Heart right ventricle (tissue), 16 donors: ENCODE measurements at regions not wholly inside any gene's neighbourhood (a gene's known extent, or its start where the extent isn't known, plus 50 kb on each side); places are given as distances from the start of the nearest gene placed in this dataset.

Source experiments
- ATAC-seq, 8 donors: fragments of 200-7000 bp; cut with Tn5 transposase; one replicate each; pipeline ENCODE4 v1.9.1; 2020; ENCODE audit warnings: mild to moderate bottlenecking in 8 of 8, moderate library complexity in 8 of 8, moderate number of reproducible peaks in 1 of 8
- DNase-seq, 2 donors: peaks; one replicate each; pipeline ENCODE4 v3.0.0-alpha.2; 2020
- H3K27ac ChIP-seq, 10 donors: fragments of 200-600 bp; sonication (generic) in 2 of 10; one replicate each; pipeline versions ENCODE4 v1.5.0 to v1.8.0; 2020 to 2022; ENCODE audit warnings: mild to moderate bottlenecking in 3 of 10
- H3K27me3 ChIP-seq, 7 donors: fragments of 200-600 bp; one replicate each; pipeline ENCODE4 v1.8.0; 2021 to 2022; ENCODE audit warnings: mild to moderate bottlenecking in 2 of 7
- H3K36me3 ChIP-seq, 9 donors: fragments of 200-600 bp; sonication (generic) in 1 of 9; one replicate each; pipeline versions ENCODE4 v1.5.0 to v1.8.0; 2020 to 2022; ENCODE audit warnings: mild to moderate bottlenecking in 2 of 9
- H3K4me1 ChIP-seq, 9 donors: fragments of 200-600 bp; sonication (generic) in 1 of 9; one replicate each; pipeline versions ENCODE4 v1.5.0 to v1.8.0; 2020 to 2022; ENCODE audit warnings: mild to moderate bottlenecking in 4 of 9
- H3K4me3 ChIP-seq, 10 donors: fragments of 200-600 bp; sonication (generic) in 2 of 10; one replicate each; pipeline versions ENCODE4 v1.5.0 to v1.8.0; 2020 to 2022; ENCODE audit warnings: mild to moderate bottlenecking in 7 of 10, moderate library complexity in 2 of 10
- H3K9me3 ChIP-seq, 11 donors: fragments of 200-600 bp in 10 of 11; sonication (generic) in 2 of 11; one replicate each; pipeline versions ENCODE4 v1.5.0 to v1.8.0; 2013 to 2022; ENCODE audit warnings: mild to moderate bottlenecking in 2 of 11, control low read depth in 1 of 11, moderate library complexity in 1 of 11
- WGBS, 2 donors: extraction: QIAGEN DNeasy Blood & Tissue Kit; methylation state at CpG; one replicate each; pipeline ENCODE4 v1.1.7; 2013; ENCODE audit warnings: inconsistent platforms in 1 of 2; 5-methylcytosine and 5-hydroxymethylcytosine counted together
- intact Hi-C, 10 donors: fragments of 100-400 bp; cut with DNase I; formaldehyde crosslinking; loops; one replicate each; pipeline versions ENCODE4 v1.11.1 to v1.14.2; 2022
- TF ChIP-seq, protein P1 (sequence below), 9 donors: fragments of 200-600 bp; sonication (generic) in 2 of 9; IDR thresholded peaks; one replicate each; pipeline versions ENCODE4 v1.5.0 to v1.8.0; 2021 to 2022; ENCODE audit warnings: antibody characterized with exemption in 9 of 9, mild to moderate bottlenecking in 5 of 9, moderate library complexity in 1 of 9
- donor health status: Arrhythmogenic right ventricular cardiomyopathy.
- donor health status: ischemic (EF 13 %, LVEDD 7.1; RV severe dilation, severe dysfunction).
- donor health status: healthy with polysubstance abuse.
- donor health status: DM: no; HTN: yes; CAD: no.
- donor health status: DM: no; HTN: no; CAD: no.
- donor health status: ischemic (EF 25% LVEDD 6.9; RV normal size, moderate dysfunction).
- donor health status: ischemic (EF 25% LVEDD 5.7; RV mildly dilated, moderate dysfunction).
- donor health status: healthy.
- donor health status: DM: yes; HTN: yes; CAD: no.
- donor health status: Ischemic cardiomyopathy.
- donor health status: ischemic (EF 35%, LVEDD 5.7; RV mildly dilated, moderate dysfunction).
- donor health status: nonischemic (EF 11% LVEDD 7.7; RV severe dilation, severe dysfunction).
- donor health status: DM: yes; HTN: yes; CAD: no.
- donor health status: PGD.
- donor health status: ischemic (EF 29% LVEDD 5.4; RV normal size, mild dysfunction).
- donor health status: nonischemic (EF 23%, LVEDD 6.1; RV moderate dilation, normal function).

DNA sequence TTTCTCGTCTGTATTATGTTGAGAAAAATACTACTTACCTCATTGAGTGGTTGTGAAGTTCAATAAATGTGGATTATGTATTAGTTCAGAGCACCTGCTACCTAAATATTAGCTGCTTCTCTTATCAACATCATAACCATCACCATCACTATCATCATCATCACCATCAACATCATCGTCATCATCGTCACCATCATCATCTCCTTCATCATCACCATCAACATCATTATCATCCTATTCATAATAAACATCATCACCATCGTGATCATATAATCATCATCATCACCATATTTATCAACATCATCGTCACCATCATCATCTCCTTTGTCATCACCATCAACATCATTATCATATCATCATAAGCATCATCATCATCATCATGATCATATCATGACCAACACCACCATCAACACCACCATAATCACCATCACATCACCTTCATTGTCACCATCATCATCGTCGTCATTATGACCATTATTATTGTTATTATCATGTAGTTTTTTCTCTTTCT is 181.0 kb upstream of the ADCY2 start:
- no peak overlapping the region for H3K27ac ChIP-seq
- no peaks in the 10 kb centered on the region for H3K27me3 ChIP-seq
- intact Hi-C loops, result no loop called here
- no peaks in the 10 kb centered on the region for H3K9me3 ChIP-seq
- 72 to 79% methylated on average over 7 of the region's 7 CpGs for WGBS, 2 donors
- TF ChIP-seq, protein P1, sequence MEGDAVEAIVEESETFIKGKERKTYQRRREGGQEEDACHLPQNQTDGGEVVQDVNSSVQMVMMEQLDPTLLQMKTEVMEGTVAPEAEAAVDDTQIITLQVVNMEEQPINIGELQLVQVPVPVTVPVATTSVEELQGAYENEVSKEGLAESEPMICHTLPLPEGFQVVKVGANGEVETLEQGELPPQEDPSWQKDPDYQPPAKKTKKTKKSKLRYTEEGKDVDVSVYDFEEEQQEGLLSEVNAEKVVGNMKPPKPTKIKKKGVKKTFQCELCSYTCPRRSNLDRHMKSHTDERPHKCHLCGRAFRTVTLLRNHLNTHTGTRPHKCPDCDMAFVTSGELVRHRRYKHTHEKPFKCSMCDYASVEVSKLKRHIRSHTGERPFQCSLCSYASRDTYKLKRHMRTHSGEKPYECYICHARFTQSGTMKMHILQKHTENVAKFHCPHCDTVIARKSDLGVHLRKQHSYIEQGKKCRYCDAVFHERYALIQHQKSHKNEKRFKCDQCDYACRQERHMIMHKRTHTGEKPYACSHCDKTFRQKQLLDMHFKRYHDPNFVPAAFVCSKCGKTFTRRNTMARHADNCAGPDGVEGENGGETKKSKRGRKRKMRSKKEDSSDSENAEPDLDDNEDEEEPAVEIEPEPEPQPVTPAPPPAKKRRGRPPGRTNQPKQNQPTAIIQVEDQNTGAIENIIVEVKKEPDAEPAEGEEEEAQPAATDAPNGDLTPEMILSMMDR (IDR thresholded peaks at IDR 0.05), result no peak
- ATAC-seq (no peak), DNase-seq (no peak)
- no peaks in the 10 kb centered on the region for H3K36me3 ChIP-seq
- no peak overlapping the region for H3K4me3 ChIP-seq
- no peaks in the 10 kb centered on the region for H3K4me1 ChIP-seq

- 60 to 66% methylated on average over 2 of the region's 2 CpGs for WGBS, 2 donors
These were observed 177.8 kb upstream of the ADCY2 start for GRCh38 chr5:7218141-7218540.

GRCh38 chr5:7220156-7220555 is 175.8 kb upstream of the ADCY2 start:
- WGBS, 2 donors, result 52 to 58% methylated on average over 4 of the region's 4 CpGs
- intact Hi-C loops, result no loop called here
- no peaks in the 10 kb centered on the region for H3K4me1 ChIP-seq

More at GRCh38 chr5:7218141-7218540, 177.8 kb upstream of the ADCY2 start:
- H3K27me3 ChIP-seq, result no peaks in the 10 kb centered on the region
- no peaks in the 10 kb centered on the region for H3K4me1 ChIP-seq
- no peaks in the 10 kb centered on the region for H3K36me3 ChIP-seq
- TF ChIP-seq, protein P1 (IDR thresholded peaks at IDR 0.05), result no peak
- DNase-seq (no peak), ATAC-seq (no peak)
- intact Hi-C loops, result no loop called here
- H3K9me3 ChIP-seq, result no peaks in the 10 kb centered on the region
- no peak overlapping the region for H3K27ac ChIP-seq
- H3K4me3 ChIP-seq, result no peak overlapping the region

DNA sequence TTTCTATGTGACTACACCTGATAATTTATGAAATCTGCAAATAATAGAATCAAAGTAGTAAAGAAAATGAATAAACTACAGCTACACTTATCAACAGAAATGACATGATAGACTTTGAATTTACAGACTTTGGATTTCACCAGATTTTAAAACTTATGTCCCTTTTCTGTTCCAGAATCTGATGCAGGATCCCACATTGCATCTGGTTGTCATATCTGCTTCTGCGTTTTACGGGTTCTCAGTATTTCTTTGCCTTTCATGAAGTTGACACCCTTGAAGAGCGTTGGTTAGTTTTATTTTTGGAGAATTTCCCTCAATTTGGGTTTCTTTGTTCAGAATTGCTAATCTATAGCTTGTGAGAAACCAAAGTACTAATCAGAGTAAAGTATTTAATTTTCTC is 174.9 kb upstream of the ADCY2 start:
- TF ChIP-seq, protein P1 (IDR thresholded peaks at IDR 0.05), result no peak
- Histone ChIP-seq H3K9me3 (no peaks in the 10 kb centered on the region), H3K27ac (no peak overlapping the region), H3K27me3 (peaks cover 0 to 1% (median 0%) of the 10 kb centered on the region in 7 donors), H3K36me3 (no peaks in the 10 kb centered on the region), H3K4me1 (no peaks in the 10 kb centered on the region), H3K4me3 (no peak overlapping the region)
- intact Hi-C loops, result no loop called here
- DNase-seq, result no peak
- 76% methylated on average over 3 of the region's 3 CpGs for WGBS, 2 donors
- ATAC-seq, result no peak

More at GRCh38 chr5:7220156-7220555, 175.8 kb upstream of the ADCY2 start:
- Histone ChIP-seq H3K4me3 (no peak overlapping the region), H3K36me3 (no peaks in the 10 kb centered on the region), H3K9me3 (no peaks in the 10 kb centered on the region), H3K27ac (no peak overlapping the region), H3K27me3 (no peaks in the 10 kb centered on the region)
- ATAC-seq (no peak), DNase-seq (no peak)
- TF ChIP-seq, protein P1 (IDR thresholded peaks at IDR 0.05), result no peak
